Mesothelial cell of epicardium (in vitro differentiated cells): ENCODE measurements at regions not wholly inside any gene's neighbourhood (a gene's known extent, or its start where the extent isn't known, plus 50 kb on each side); places are given as distances from the start of the nearest gene placed in this dataset.

Experiments used
- DNase-seq, 2 experiments: peaks; one replicate each; pipeline ENCODE4 v3.0.0; 2021; ENCODE audit warnings: low spot score in 2 of 2; ENCODE audit not compliant: unreplicated experiment in 2 of 2
- H3K27ac Mint-ChIP-seq: 2 replicates; pipeline ENCODE4 v1.8.0; 2021; ENCODE audit warnings: mixed read lengths
- H3K27me3 Mint-ChIP-seq: 2 replicates; pipeline ENCODE4 v1.8.0; 2021; ENCODE audit warnings: low read depth, mixed read lengths
- H3K36me3 Mint-ChIP-seq: 2 replicates; pipeline ENCODE4 v1.8.0; 2021; ENCODE audit warnings: mixed read lengths
- H3K4me1 Mint-ChIP-seq: 2 replicates; pipeline ENCODE4 v1.8.0; 2021; ENCODE audit warnings: mixed read lengths
- H3K4me3 Mint-ChIP-seq: 2 replicates; pipeline ENCODE4 v1.8.0; 2021; ENCODE audit warnings: mild to moderate bottlenecking, moderate library complexity, mixed read lengths
- H3K9me3 Mint-ChIP-seq: 2 replicates; pipeline ENCODE4 v1.8.0; 2021; ENCODE audit warnings: mixed read lengths
- CTCF ChIP-seq: fragments of 200-600 bp; sonication (generic); IDR thresholded peaks from one replicate; pipeline ENCODE4 v1.5.0; 2021; ENCODE audit warnings: antibody characterized with exemption; ENCODE audit not compliant: unreplicated experiment

- H3K9me3 Mint-ChIP-seq = peaks cover 4% of the 10 kb centered on the region
- peaks cover 54% of the 10 kb centered on the region for H3K4me1 Mint-ChIP-seq
- no peaks in the 10 kb centered on the region for H3K36me3 Mint-ChIP-seq
- peak overlapping the region; percentile 45 for H3K27ac Mint-ChIP-seq
- no peak for DNase-seq
- H3K27me3 Mint-ChIP-seq = no peaks in the 10 kb centered on the region
- H3K4me3 Mint-ChIP-seq = no peak overlapping the region
- no peak for TF ChIP-seq CTCF
These were observed 243.5 kb upstream of the DAAM1 start for GRCh38 chr14:58944968-58945356.

GRCh38 chr14:58946431-58946830 is 242.0 kb upstream of the DAAM1 start:
- Mint-ChIP-seq H3K36me3 (no peaks in the 10 kb centered on the region), H3K9me3 (peaks cover 17% of the 10 kb centered on the region), H3K27ac (peak overlapping the region; percentile 2), H3K4me1 (peaks cover 49% of the 10 kb centered on the region), H3K27me3 (no peaks in the 10 kb centered on the region), H3K4me3 (no peak overlapping the region)
- no peak for DNase-seq
- no peak for TF ChIP-seq CTCF

GRCh38 chr14:58947156-58947555 is 241.3 kb upstream of the DAAM1 start:
- TF ChIP-seq CTCF = no peak
- Mint-ChIP-seq H3K27ac (no peak overlapping the region), H3K9me3 (peaks cover 23% of the 10 kb centered on the region), H3K4me1 (peaks cover 42% of the 10 kb centered on the region), H3K36me3 (no peaks in the 10 kb centered on the region), H3K27me3 (no peaks in the 10 kb centered on the region), H3K4me3 (no peak overlapping the region)
- no peak for DNase-seq

- Mint-ChIP-seq H3K4me1 (peaks cover 35% of the 10 kb centered on the region), H3K9me3 (peaks cover 27% of the 10 kb centered on the region), H3K36me3 (peaks cover 2% of the 10 kb centered on the region), H3K27me3 (no peaks in the 10 kb centered on the region), H3K27ac (no peak overlapping the region), H3K4me3 (no peak overlapping the region)
- no peak for TF ChIP-seq CTCF
- no peak for DNase-seq
These were observed 240.5 kb upstream of the DAAM1 start for GRCh38 chr14:58947814-58948445.

GRCh38 chr14:58950555-58950954 is 237.9 kb upstream of the DAAM1 start:
- no peak for DNase-seq
- H3K36me3 Mint-ChIP-seq = peaks cover 2% of the 10 kb centered on the region
- no peaks in the 10 kb centered on the region for H3K27me3 Mint-ChIP-seq
- TF ChIP-seq CTCF = no peak
- H3K9me3 Mint-ChIP-seq = peaks cover 27% of the 10 kb centered on the region
- no peak overlapping the region for H3K4me3 Mint-ChIP-seq
- peaks cover 35% of the 10 kb centered on the region for H3K4me1 Mint-ChIP-seq
- H3K27ac Mint-ChIP-seq = no peak overlapping the region

GRCh38 chr14:58951143-58951542 is 237.3 kb upstream of the DAAM1 start:
- Mint-ChIP-seq H3K4me1 (peaks cover 35% of the 10 kb centered on the region), H3K27ac (no peak overlapping the region), H3K4me3 (no peak overlapping the region), H3K36me3 (peaks cover 2% of the 10 kb centered on the region), H3K9me3 (peaks cover 27% of the 10 kb centered on the region), H3K27me3 (no peaks in the 10 kb centered on the region)
- TF ChIP-seq CTCF = no peak
- DNase-seq = no peak
